ENCODE measurements at regions not wholly inside any gene's neighbourhood (a gene's known extent, or its start where the extent isn't known, plus 50 kb on each side); places are given as distances from the start of the nearest gene placed in this dataset.
A peak's percentile ranks its signal among the peaks of the same experiment; 100 is the strongest.

DNA sequence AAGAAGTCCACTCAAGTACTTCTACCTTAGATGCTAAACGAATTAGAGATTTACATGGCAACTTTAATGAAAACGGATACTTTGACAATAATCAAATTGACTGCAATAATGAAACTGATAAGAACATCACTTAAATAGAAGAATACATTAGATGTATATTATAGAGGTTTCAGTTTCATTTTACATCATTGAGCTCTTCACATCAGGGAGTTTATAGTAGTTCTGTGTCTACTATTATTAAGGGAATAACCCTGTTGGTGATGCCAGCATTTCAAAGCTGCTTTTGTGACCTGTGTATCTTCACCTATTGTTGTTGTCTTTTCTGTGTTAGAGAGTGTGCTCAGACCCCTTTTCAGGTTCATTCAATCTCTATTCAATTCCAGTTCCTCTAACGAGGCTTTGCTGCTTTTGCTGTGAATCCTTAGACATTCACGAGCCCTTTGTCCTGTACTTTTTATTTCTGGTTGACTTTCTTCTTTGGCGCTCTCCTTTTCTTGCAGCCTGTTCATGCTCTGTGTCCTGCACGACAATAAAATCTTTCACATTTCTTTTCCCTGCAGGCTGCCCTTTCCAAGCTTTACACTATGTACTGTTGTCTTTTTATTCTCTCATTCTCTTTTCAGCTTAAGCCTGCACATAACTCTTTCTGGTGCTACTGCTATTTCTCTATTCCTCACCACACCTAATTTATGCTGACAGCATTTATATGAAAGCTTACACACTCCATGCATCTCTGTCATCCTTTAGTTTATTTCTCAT is 232.1 kb downstream of the CPE start:
- no peak for DNase-seq (ENCODE audit: low read depth)

DNA sequence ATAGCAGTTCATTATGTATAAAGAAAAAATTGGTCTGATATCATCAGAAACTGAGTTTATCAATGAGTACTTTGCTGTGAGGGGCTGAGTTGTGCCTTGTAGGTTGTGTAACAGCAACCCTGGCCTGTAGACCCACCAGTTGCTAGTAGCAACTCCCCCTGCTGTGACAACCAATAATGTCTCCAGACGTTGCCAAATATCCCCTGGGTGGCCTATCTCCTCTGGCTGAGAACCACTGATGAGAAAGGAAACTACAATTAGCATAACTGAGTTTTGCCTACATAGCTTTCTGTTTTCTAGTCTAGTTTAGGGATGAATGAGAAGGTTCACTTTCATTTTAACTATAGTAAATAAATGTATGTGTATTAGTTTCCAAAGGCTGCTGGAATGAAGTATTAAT is 234.1 kb downstream of the CPE start:
- no peak for DNase-seq (ENCODE audit: low read depth)

- no peak for DNase-seq (ENCODE audit: low read depth)
These were observed 234.8 kb downstream of the CPE start for GRCh38 chr4:165613581-165613980.

- DNase-seq (ENCODE audit: low read depth) = no peak
These were observed 242.1 kb downstream of the CPE start for GRCh38 chr4:165620913-165621312.

GRCh38 chr4:165621983-165622382 is 243.2 kb downstream of the CPE start:
- peak; percentile 76 for DNase-seq (ENCODE audit: low read depth)

- DNase-seq (ENCODE audit: low read depth) = no peak
These were observed 246.5 kb downstream of the CPE start for GRCh38 chr4:165625281-165625680.

DNA sequence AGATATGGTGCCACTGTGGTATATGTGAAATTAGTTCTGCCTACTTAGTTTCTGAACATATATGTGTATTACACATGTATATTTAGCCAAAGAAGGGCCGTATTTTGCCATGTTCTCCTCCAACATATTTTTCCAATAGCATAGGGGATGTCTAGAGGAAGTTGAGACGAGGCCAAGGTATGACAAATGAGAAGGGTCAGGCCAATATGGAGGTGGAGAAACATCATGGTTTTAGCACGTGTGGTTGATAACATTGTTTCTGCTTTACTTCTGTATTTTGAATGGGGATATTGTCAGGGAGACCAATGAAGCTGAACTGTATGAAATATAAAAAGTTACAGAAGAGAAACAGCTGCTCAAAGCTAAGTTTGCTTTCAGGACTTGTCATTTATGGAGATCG is 246.7 kb upstream of the TLL1 start:
- DNase-seq (ENCODE audit: low read depth) = no peak

DNA sequence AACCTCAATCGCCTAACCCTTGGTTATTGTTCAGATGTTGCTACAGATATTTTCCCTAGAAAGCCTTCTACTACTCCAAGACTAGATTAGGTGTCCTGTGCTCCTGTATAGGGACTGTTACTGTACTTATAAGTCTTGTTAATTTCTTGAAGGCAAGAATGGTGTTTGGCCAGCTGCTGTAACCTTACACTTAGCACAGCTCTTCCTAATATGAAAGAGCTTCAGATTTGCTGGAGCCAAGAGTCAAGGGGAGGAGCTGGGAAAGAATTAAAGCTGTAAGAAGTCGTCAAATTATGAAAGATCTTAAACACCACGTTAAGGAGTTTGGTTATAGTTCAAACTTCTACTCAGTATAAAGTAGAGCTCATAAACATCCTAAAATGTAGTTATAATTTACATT is 245.9 kb upstream of the TLL1 start:
- DNase-seq (ENCODE audit: low read depth) = no peak

GRCh38 chr4:165627548-165627947 is 245.5 kb upstream of the TLL1 start:
- no peak for DNase-seq (ENCODE audit: low read depth)

- DNase-seq (ENCODE audit: low read depth) = peak; percentile 55
These were observed 244.5 kb upstream of the TLL1 start for GRCh38 chr4:165628572-165628971.

GRCh38 chr4:165630671-165631070 is 242.4 kb upstream of the TLL1 start:
- no peak for DNase-seq (ENCODE audit: low read depth)

GRCh38 chr4:165631208-165631894 is 241.7 kb upstream of the TLL1 start:
- no peak for DNase-seq (ENCODE audit: low read depth)

- DNase-seq (ENCODE audit: low read depth) = no peak
These were observed 241.1 kb upstream of the TLL1 start for GRCh38 chr4:165631912-165632311.

DNA sequence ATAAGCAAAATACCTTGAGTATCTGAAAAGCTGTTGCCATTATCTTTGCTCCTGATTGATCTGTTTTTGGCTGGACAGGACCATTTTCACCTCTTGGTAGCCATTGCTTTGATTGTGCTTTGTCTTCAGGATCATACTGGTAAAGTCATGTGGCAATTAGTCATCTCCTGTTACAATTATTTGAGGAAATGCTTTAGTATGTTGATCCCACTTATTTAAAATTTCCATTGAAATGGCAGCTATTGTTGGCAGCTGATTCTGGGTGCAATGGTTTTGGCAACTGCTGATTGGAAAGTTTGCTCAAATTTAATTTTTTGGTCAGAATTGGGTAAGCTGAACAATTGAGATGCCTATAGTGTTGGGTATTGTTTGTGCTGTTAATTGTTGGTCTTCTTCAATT is 238.3 kb upstream of the TLL1 start:
- DNase-seq (ENCODE audit: low read depth) = no peak

GRCh38 chr4:165635381-165635780 is 237.7 kb upstream of the TLL1 start:
- no peak for DNase-seq (ENCODE audit: low read depth)

DNA sequence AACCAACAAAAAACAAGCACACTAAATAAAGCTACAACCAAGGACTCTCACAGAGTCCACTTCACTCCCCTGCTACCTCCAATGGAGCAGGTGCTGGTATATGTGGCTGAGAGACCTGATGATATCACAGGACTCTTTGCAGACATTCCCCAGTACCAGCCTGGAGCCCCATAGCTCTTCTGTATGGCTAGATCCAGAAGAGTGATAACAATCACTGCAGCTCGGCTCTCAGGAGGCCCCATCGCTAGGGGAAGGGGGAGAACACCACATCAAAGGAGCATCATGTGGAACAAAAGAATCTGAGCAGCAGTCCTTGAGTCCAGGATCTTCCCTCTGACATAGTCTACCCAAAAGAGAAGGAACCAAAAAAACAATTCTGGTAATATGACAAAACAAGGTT is 237.1 kb upstream of the TLL1 start:
- no peak for DNase-seq (ENCODE audit: low read depth)

DNA sequence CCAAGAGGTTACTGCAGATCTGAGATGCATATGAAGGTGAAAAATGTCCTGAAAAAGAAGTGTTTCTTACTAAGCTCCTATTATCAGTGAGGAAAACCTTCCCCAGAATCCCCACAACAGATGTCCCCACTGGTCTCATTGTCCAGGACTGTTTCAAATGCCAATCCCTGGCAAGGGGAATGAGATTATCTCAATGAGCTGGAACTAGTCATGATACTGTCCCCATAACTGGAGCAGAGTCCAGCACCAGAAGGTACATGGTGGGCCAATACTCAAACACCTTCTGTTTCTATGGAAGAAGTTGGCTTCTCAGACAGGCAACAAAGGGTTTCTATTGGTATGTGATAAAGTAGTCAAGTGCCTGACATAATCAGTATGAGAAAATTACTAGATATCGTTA is 221.1 kb upstream of the TLL1 start:
- no peak for DNase-seq (ENCODE audit: low read depth)

- no peak for DNase-seq (ENCODE audit: low read depth)
These were observed 218.5 kb upstream of the TLL1 start for GRCh38 chr4:165654556-165654955.

DNA sequence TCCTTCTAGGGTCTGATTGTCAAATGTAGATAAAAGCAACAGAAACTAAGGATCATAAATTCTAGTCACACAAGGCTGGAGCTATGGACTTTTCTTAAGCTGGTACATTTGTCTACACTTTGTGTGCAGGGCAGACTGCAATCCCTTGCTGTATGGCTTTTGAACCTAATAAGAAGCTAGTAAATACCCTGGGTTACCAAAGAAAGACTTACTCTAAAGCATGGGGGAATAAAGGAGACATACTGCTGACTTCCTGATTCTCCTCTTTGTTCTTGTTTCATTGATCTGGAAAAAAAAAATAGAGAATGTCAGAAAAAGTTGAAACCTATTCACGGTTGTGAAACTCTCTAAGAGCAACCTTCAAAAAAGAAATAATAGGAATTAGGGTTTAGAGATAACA is 216.6 kb upstream of the TLL1 start:
- peak; percentile 15 for DNase-seq (ENCODE audit: low read depth)

GRCh38 chr4:165656829-165657490 is 216.1 kb upstream of the TLL1 start:
- DNase-seq (ENCODE audit: low read depth) = peak; percentile 74

DNA sequence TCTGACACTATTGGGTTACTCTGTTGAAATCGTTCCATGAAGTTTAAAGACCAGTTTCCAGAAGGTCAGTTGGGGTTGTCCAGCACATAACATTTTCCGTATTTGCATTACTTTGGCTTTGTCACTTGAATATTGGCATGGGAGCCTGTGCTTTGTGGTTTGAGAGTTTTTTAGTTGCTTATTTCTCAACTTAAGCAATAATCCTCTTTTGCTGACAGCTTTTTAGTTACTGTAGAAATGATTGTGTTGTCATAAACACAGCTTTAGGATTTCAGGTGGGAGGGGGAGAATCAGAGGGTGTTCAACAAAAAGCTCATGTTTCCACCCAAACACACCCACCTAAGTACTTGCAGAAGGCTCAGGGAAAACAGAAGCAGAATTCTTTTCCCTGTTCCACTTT is 210.7 kb upstream of the TLL1 start:
- peak; percentile 79 for DNase-seq (ENCODE audit: low read depth)

DNA sequence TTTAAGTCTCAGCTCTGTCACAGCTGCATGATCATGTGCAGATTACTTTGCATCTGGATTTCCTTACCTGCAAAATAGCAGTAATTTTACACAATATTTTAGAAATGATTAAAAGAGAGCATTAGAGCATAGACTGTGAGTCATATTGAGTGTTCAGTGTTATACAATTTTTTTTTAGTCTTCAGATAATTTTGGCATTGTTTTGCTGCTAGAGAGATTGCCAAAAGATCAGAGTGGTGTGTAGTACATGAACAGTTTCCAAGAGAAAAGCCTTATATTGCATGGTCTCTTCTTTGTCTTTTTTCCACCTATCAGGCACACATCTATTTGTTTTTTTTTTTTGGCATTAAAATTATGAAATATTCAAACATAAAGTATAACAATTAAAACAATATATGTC is 209.6 kb upstream of the TLL1 start:
- DNase-seq (ENCODE audit: low read depth) = no peak

DNA sequence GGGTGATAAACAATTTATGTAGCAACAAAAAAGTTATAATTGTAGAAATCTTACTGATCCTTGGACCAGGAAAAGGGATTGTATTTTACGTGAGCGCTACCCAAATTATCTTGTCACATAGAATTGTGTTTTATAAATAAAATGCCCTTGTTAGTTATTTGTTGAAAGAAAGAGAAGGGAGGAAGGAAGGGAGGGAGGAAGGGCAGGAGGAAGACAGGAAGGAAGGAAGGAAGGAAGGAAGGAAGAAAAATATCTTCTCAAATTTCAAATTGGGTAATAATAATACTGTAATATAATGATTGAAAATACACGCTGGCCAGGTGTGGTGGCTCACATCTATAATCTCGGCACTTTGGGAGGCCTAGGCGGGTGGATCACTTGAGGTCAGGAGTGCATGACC is 206.2 kb upstream of the TLL1 start:
- DNase-seq (ENCODE audit: low read depth) = no peak
